ENCODE measurements at regions not wholly inside any gene's neighbourhood (a gene's known extent, or its start where the extent isn't known, plus 50 kb on each side); places are given as distances from the start of the nearest gene placed in this dataset.
"Not testable (repeated sequence)": the region's sequence is repeated elsewhere in the genome, so short reads cannot be mapped to it uniquely, and the experiment has no call there.

GRCh38 chr15:89030311-89030710 lies 57.9 kb upstream of the ABHD2 start:
- Histone ChIP-seq H3K9ac (ENCODE audit: control insufficient read depth, extremely low read depth, insufficient read depth, low read length) (no peak overlapping the region), H3K27ac (ENCODE audit: control insufficient read depth, insufficient read depth, low read length) (no peak overlapping the region), H3K4me1 (ENCODE audit: control insufficient read depth, extremely low read depth, insufficient read depth, low read length) (no peaks in the 10 kb centered on the region), H3K9me1 (ENCODE audit: control insufficient read depth, extremely low read depth, insufficient read depth, low read length) (no peaks in the 10 kb centered on the region), H3K4me2 (ENCODE audit: control insufficient read depth, extremely low read depth, insufficient read depth, low read depth, low read length) (no peak overlapping the region), H3K79me2 (ENCODE audit: control insufficient read depth, insufficient read depth, low read length) (no peaks in the 10 kb centered on the region), H3K27me3 (ENCODE audit: control insufficient read depth, extremely low read depth, insufficient read depth, low read length) (no peaks in the 10 kb centered on the region), H2AFZ (ENCODE audit: control insufficient read depth, low read length) (no peak overlapping the region), H4K20me1 (ENCODE audit: control insufficient read depth, extremely low read depth, insufficient read depth, low read length) (no peaks in the 10 kb centered on the region), H3K4me3 (ENCODE audit: control insufficient read depth in 2 of 3, extremely low read depth in 1 of 3, insufficient read depth in 2 of 3, low read depth in 1 of 3, low read length in 3 of 3) (no peak overlapping the region), H3K36me3 (ENCODE audit: control insufficient read depth in 2 of 2, extremely low read depth in 1 of 2, insufficient read depth in 2 of 2, low read length in 2 of 2) (no peaks in the 10 kb centered on the region), H3K9me3 (ENCODE audit: control insufficient read depth, low read depth, low read length) (no peaks in the 10 kb centered on the region)
- DNase-seq (ENCODE audit: low read depth, low spot score) = no peak
- dilution Hi-C loops (cut with MboI; ENCODE audit: extremely low pct_ligation_motif_present, low sequenced_read_pairs) = no loop called here
- TF ChIP-seq EZH2 (IDR thresholded peaks at IDR 0.05; ENCODE audit: low read length) = no peak
- no peak for TF ChIP-seq CTCF (optimal IDR thresholded peaks at IDR 0.05 in 1 of 3, IDR thresholded peaks at IDR 0.05 in 1 of 3, conservative IDR thresholded peaks at IDR 0.05 in 1 of 3; ENCODE audit: extremely low read depth in 1 of 3, insufficient read depth in 2 of 3, low read length in 3 of 3)
- FAIRE-seq = peak; percentile 13

- FAIRE-seq; DNase-seq (ENCODE audit: low read depth, low spot score); H3K79me2 ChIP-seq (ENCODE audit: control insufficient read depth, insufficient read depth, low read length); H3K9me1 ChIP-seq (ENCODE audit: control insufficient read depth, extremely low read depth, insufficient read depth, low read length); H3K4me1 ChIP-seq (ENCODE audit: control insufficient read depth, extremely low read depth, insufficient read depth, low read length); H3K27ac ChIP-seq (ENCODE audit: control insufficient read depth, insufficient read depth, low read length); H2AFZ ChIP-seq (ENCODE audit: control insufficient read depth, low read length); H4K20me1 ChIP-seq (ENCODE audit: control insufficient read depth, extremely low read depth, insufficient read depth, low read length); H3K27me3 ChIP-seq (ENCODE audit: control insufficient read depth, extremely low read depth, insufficient read depth, low read length); H3K9ac ChIP-seq (ENCODE audit: control insufficient read depth, extremely low read depth, insufficient read depth, low read length); H3K36me3 ChIP-seq (ENCODE audit: control insufficient read depth in 2 of 2, extremely low read depth in 1 of 2, insufficient read depth in 2 of 2, low read length in 2 of 2); H3K9me3 ChIP-seq (ENCODE audit: control insufficient read depth, low read depth, low read length); H3K4me3 ChIP-seq (ENCODE audit: control insufficient read depth in 2 of 3, extremely low read depth in 1 of 3, insufficient read depth in 2 of 3, low read depth in 1 of 3, low read length in 3 of 3); dilution Hi-C loops (cut with MboI; ENCODE audit: extremely low pct_ligation_motif_present, low sequenced_read_pairs); H3K4me2 ChIP-seq (ENCODE audit: control insufficient read depth, extremely low read depth, insufficient read depth, low read depth, low read length): not testable (repeated sequence)
Measured at GRCh38 chr15:89031637-89032285, 56.5 kb upstream of the ABHD2 start.

DNA sequence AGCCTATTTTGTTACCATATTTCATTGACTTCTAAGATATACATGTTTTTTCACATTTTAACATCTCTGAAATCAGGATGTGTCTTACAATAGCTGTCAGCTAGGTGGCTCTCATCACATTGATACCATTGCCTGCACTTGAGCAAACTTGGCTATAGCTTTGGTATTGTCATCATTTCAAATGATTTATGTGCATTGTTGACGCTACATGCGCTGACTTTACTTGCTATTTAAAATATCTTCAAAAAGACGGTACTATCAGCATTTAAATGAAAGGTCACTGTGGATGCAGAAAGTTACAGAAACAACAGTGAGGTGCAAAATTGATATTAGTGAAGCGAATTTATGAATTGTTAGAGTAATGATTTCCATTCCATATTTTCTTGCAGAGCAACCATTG lies 54.0 kb upstream of the ABHD2 start:
- H4K20me1 ChIP-seq (ENCODE audit: control insufficient read depth, extremely low read depth, insufficient read depth, low read length) = no peaks in the 10 kb centered on the region
- no peaks in the 10 kb centered on the region for H3K4me1 ChIP-seq (ENCODE audit: control insufficient read depth, extremely low read depth, insufficient read depth, low read length)
- no peak overlapping the region for H3K4me3 ChIP-seq (ENCODE audit: control insufficient read depth in 2 of 3, extremely low read depth in 1 of 3, insufficient read depth in 2 of 3, low read depth in 1 of 3, low read length in 3 of 3)
- H3K9me1 ChIP-seq (ENCODE audit: control insufficient read depth, extremely low read depth, insufficient read depth, low read length) = no peaks in the 10 kb centered on the region
- no peaks in the 10 kb centered on the region for H3K9me3 ChIP-seq (ENCODE audit: control insufficient read depth, low read depth, low read length)
- FAIRE-seq (no peak), DNase-seq (ENCODE audit: low read depth, low spot score) (no peak)
- peaks cover 11% of the 10 kb centered on the region for H3K27me3 ChIP-seq (ENCODE audit: control insufficient read depth, extremely low read depth, insufficient read depth, low read length)
- H3K79me2 ChIP-seq (ENCODE audit: control insufficient read depth, insufficient read depth, low read length) = no peaks in the 10 kb centered on the region
- H2AFZ ChIP-seq (ENCODE audit: control insufficient read depth, low read length) = no peak overlapping the region
- TF ChIP-seq CTCF (optimal IDR thresholded peaks at IDR 0.05 in 1 of 3, IDR thresholded peaks at IDR 0.05 in 1 of 3, conservative IDR thresholded peaks at IDR 0.05 in 1 of 3; ENCODE audit: extremely low read depth in 1 of 3, insufficient read depth in 2 of 3, low read length in 3 of 3) = peak in 1 of 3 experiments; percentile 41
- no peak for TF ChIP-seq EZH2 (IDR thresholded peaks at IDR 0.05; ENCODE audit: low read length)
- H3K36me3 ChIP-seq (ENCODE audit: control insufficient read depth in 2 of 2, extremely low read depth in 1 of 2, insufficient read depth in 2 of 2, low read length in 2 of 2) = no peaks in the 10 kb centered on the region
- dilution Hi-C loops (cut with MboI; ENCODE audit: extremely low pct_ligation_motif_present, low sequenced_read_pairs) = no loop called here
- no peak overlapping the region for H3K4me2 ChIP-seq (ENCODE audit: control insufficient read depth, extremely low read depth, insufficient read depth, low read depth, low read length)
- H3K27ac ChIP-seq (ENCODE audit: control insufficient read depth, insufficient read depth, low read length) = no peak overlapping the region
- no peak overlapping the region for H3K9ac ChIP-seq (ENCODE audit: control insufficient read depth, extremely low read depth, insufficient read depth, low read length)

All from keratinocyte (primary cell).